GM21526 (cell line): ENCODE measurements at regions not wholly inside any gene's neighbourhood (a gene's known extent, or its start where the extent isn't known, plus 50 kb on each side); places are given as distances from the start of the nearest gene placed in this dataset.
"Not testable (repeated sequence)": the region's sequence is repeated elsewhere in the genome, so short reads cannot be mapped to it uniquely, and the experiment has no call there.

Experiments used
- ATAC-seq: cut with Tn5 transposase; IDR thresholded peaks from one replicate; pipeline ENCODE4 v1.9.1; 2021; ENCODE audit warnings: moderate library complexity; ENCODE audit not compliant: unreplicated experiment, low FRiP score

DNA sequence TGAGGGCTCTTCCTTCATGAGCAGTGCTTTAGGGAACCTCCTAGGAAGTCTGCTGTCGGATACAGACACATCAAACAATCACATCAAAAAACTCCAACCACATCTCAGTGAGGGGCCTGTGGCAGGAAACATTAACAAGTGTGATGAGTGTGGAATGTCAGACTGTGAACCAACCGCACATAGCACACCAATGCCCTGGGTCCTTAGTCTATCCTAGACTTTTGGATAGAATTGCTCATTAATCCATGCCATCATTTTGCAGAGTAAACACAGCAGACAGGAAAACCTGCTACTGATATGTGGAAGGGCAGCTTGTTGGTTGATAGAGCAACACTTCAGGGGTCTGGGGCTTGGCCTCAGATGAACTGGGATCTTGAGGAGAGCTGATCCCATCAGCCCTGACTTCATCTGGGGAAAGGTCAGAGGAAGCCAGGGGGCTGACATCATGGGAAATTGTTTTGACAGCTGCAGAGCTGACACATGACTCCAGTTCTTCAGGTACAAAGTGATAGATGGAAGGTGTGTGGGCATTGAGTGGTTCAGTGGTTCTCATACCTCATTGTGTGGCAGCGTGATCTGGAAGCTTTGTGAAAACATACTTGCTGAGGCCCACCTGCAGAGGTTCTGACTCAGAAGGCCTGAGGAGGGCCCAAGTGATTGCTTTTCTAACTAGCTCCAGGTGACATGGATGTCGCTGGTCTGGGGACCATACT is 193.3 kb downstream of the DIRAS2 start:
- ATAC-seq, result no peak

GRCh38 chr9:90451804-90452203 is 190.8 kb downstream of the DIRAS2 start:
- no peak for ATAC-seq

DNA sequence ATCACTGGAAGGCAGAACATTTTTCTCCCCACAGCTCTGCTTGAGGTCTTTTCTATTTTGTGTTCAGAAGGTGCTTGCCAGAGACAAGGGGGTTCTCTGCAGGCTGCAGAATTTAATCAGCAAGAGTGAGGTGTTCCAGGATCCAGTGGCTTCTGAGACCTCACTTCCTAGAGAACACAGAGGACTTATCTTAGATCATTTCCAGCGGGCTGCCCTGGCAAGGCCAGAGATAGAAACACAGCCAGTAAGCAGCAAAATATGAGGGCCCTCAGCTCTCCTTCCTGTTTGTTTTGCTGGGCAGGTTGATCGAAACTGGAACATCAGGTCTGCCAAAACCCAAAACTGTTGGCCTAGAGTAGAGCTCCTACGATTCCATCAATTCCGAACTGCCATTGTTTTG is 187.3 kb downstream of the DIRAS2 start:
- ATAC-seq, result no peak

GRCh38 chr9:90457386-90458190 is 185.0 kb downstream of the DIRAS2 start:
- ATAC-seq, result no peak

GRCh38 chr9:90458485-90458884 is 184.1 kb downstream of the DIRAS2 start:
- no peak for ATAC-seq

- peak; percentile 93 for ATAC-seq
Measured at GRCh38 chr9:90459321-90459720, 183.3 kb downstream of the DIRAS2 start.

DNA sequence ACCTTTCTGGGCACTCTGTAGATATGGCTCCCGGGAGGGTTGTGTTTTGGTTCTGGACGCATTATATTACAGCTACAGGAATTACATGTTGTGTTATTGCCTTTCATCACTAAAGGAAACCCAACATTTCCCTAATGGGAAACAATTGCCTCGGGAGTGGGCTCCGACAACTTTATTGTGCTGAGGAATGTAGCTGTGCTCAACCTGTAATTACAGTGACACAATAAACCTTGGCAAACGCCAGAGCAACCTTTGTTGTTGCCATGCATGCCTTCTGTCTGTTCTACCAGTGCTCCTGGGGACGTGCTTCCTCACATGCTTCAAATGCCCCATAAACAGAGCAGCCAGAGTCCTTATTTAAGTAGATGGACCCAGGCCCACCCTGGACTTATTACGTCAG is 182.4 kb downstream of the DIRAS2 start:
- ATAC-seq, result no peak

GRCh38 chr9:90464978-90465377 is 177.6 kb downstream of the DIRAS2 start:
- ATAC-seq, result no peak

DNA sequence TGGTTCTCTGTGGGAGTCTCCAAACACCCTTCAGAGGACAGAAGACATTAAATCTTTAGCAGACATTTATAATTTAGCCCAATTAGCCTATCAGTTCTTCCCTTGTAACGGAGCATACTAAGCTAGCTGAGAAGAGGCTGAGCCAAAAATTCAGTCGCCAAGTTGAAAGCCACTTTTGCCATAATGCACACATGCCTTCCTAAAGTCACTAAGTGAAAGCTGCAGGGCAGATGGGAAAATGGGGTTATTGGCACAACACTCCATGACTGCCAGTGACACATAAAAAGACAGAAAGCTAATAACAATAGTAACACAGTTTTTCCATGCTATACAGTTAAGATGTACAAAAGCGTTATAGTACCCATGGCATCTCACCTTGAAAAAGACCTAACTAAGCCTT is 176.2 kb downstream of the DIRAS2 start:
- no peak for ATAC-seq

DNA sequence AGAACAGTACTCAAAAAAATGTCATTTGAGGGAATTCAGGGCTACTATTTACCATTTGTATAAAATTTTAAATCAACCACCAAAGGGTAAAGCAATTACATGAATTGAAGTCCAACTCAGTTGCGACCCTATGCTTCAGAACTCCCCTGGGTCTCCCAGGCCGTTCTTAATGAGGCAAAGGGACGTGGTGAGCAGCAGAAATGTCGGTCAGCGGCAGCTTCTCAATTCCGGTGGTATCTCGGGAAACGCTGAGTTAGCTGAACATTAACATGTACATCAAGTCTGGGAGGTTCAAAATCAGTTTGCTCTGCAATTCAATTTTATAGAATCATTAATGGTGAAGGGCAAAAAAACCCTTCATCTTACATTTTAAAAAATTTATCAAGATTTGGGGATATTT is 173.2 kb downstream of the DIRAS2 start:
- ATAC-seq, result no peak

DNA sequence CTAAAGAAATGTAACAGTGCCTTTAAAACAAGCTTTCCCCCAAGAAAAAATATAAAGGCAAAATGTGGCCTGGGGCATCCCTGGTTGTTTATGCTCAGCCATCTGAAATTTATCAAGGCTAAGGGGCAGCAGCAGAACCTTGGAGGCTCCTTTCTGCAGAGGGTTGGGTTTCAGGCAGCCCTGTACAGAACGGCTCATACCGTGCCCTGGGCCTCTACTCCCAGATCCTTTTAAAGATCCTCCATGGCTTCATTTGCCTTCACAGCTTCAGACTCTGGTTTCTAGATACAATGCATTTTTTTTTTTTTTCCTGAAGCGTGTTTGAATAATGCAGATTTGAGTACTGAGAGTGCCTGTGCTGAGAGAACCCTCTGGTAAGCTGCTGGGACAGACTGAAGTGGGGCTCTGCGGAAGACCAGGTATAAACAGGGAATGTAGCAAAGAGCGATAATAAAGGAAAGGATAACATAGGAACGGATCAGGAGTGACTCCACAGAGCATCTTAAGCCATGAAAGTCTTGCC is 172.7 kb downstream of the DIRAS2 start:
- no peak for ATAC-seq

GRCh38 chr9:90476058-90476457 is 166.6 kb downstream of the DIRAS2 start:
- no peak for ATAC-seq

DNA sequence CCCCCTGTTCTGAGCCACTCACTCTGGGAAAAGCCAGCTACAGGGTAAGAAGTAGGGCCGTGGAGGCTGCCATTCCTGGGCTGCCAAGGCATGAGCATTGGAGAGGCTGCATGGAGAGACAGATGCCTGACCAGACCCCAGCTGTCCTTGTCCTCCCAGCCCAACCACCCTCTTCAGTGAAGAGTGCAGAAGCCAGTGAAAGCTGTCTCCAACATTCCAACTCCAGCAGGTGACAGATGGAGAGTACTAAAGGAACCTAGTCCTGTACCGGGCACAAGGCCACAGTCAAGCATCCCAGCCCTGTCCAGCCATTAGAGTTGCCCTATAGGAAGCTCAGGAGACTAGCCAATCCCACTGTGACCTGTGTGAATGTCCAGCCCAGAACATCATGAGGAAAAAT is 165.1 kb downstream of the DIRAS2 start:
- no peak for ATAC-seq

GRCh38 chr9:90478821-90479220 is 163.8 kb downstream of the DIRAS2 start:
- ATAC-seq, result no peak

GRCh38 chr9:90485028-90485427 is 157.6 kb downstream of the DIRAS2 start:
- ATAC-seq, result no peak

GRCh38 chr9:90489066-90489465 is 153.6 kb downstream of the DIRAS2 start:
- ATAC-seq, result no peak

- ATAC-seq, result no peak
Measured at GRCh38 chr9:90499761-90500160, 142.9 kb downstream of the DIRAS2 start.

- ATAC-seq, result no peak
Measured at GRCh38 chr9:90502134-90502533, 140.5 kb downstream of the DIRAS2 start.

DNA sequence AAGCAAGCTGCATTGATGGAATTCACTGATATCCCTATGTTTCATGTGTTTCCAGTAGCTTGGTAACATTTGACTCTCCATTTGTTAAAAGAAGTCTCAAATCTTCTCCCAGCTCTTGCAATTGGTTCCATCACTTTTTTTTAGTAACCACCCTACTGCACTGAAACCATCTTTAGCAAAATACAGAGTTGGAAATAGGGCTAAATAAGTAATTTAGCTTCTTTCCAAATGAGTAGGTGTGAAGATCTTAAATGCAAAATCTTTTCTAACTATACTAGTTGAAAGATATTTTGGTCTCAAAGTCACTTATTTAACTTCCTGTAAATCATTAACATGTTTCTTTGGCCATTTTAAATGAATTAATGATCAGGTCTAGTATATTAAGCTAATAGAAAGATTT is 138.1 kb downstream of the DIRAS2 start:
- no peak for ATAC-seq

GRCh38 chr9:90505695-90506094 is 136.9 kb downstream of the DIRAS2 start:
- ATAC-seq, result no peak

DNA sequence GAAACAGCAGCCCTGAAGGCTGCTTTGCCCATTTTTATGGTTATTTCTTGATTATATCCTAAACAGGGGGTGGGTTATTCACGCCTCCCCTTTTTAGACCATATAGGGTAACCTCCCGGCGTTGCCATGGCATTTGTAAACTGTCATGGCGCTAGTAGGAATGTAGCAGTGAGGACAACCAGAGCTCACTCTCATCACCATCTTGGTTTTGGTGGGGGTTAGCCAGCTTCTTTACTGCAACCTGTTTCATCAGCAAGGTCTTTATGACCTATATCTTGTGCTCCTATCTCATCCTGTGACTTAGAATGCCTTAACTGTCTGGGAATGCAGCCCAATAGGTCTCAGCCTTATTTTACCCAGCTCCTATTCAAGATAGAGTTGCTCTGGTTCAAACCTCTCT is 136.2 kb downstream of the DIRAS2 start:
- not testable (repeated sequence) for ATAC-seq

DNA sequence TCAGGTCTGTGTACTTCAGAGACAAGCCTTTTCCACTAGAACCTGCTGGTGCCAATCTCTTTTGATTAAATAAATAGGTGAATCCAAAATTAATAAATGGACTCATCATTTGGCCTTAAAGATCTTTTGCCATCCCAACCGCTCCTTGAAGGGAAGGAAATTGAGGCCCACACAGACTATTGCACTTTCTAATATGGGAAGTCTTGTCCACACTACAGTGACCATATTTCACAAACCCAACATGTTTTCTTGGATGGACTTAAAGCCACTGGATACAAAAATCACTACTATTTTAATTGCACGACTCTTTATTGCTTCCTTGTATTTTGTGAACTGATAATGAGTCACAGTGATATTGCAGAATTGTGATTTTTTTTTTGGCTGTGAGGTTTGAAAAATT is 135.0 kb downstream of the DIRAS2 start:
- ATAC-seq, result no peak
